ENCODE measurements at regions not wholly inside any gene's neighbourhood (a gene's known extent, or its start where the extent isn't known, plus 50 kb on each side); places are given as distances from the start of the nearest gene placed in this dataset.

DNA sequence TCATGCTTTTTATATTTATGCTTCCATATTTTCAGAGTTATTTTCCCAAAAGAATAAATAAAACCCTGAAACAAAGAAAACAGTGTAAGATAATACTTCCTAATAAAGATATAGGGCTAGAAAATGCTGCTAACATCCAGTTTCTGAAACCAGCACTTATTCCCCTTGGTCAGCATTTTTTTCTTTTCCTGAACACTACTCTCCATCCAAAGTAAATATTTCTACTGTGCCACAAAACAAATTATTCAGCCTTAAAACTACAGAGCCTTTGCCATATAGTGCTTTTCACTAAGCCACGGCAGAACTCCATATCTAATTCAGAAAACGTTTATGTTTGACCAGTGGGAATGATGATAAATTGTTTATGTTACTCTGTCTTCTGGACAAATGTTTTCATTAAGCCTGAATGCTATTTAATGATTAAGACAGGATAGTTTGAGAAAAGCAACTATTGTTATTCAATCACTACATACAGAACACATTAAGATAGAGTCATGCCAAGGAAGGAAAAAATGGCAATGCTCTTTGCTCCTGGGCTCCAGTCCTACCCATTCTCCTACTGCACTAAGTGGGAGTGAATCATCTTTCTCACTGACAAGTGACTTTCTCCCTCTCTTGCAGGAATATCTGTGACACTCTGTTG is 723.9 kb downstream of the FAT4 start:
- Mint-ChIP-seq H3K4me1 (no peaks in the 10 kb centered on the region), H3K4me3 (no peak overlapping the region), H3K27me3 (no peaks in the 10 kb centered on the region), H3K9me3 (peaks cover 0 to 8% (median 3%) of the 10 kb centered on the region in 5 donors), H3K36me3 (no peaks in the 10 kb centered on the region), H3K27ac (no peak overlapping the region)
- Histone ChIP-seq H3K27ac (ENCODE audit: low read depth, low read length) (no peak overlapping the region), H3K9me3 (ENCODE audit: low read length) (no peaks in the 10 kb centered on the region), H3K4me1 (ENCODE audit: insufficient read depth, low read length) (no peaks in the 10 kb centered on the region), H3K4me3 (ENCODE audit: low read length) (no peak overlapping the region), H3K27me3 (ENCODE audit: insufficient read depth, low read length, poor library complexity, severe bottlenecking) (no peaks in the 10 kb centered on the region), H3K36me3 (ENCODE audit: insufficient read depth, low read length) (no peaks in the 10 kb centered on the region)
- ChIA-PET POLR2A (no interaction called here), CTCF (no interaction called here)
- no peak for DNase-seq

DNA sequence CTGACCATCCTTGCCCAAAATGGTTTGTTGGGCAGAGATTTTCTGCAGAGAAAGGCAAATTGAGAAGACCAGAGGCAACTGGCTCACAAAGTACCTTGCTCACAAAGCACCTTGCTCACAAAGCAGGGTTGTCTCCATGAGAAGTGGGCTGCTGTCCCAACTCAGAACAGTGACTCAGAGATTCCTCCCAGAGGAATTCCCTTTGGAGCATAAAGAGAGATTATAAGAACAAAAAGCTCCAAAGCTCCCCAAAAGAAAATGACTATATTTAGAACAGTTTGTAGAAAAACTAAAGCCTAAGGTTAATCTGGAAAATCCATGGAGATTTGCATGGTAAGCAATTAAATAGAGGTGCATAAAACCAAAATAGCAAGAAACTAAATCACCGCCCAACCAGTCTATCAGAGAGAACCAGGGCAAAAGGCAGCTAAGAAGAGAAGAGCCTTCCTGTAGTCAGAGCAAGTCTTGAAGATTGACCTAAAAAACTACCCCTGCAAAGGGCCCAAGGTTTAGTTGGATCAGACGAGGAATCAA is 731.4 kb downstream of the FAT4 start:
- H3K9me3 ChIP-seq (ENCODE audit: low read length): no peaks in the 10 kb centered on the region
- CTCF ChIA-PET: no interaction called here
- H3K27ac ChIP-seq (ENCODE audit: low read depth, low read length): no peak overlapping the region
- Mint-ChIP-seq H3K4me3 (no peak overlapping the region), H3K27me3 (no peaks in the 10 kb centered on the region), H3K9me3 (peaks cover 4 to 12% (median 8%) of the 10 kb centered on the region in 5 donors), H3K4me1 (no peaks in the 10 kb centered on the region), H3K27ac (no peak overlapping the region), H3K36me3 (no peaks in the 10 kb centered on the region)
- POLR2A ChIA-PET: no interaction called here
- H3K27me3 ChIP-seq (ENCODE audit: insufficient read depth, low read length, poor library complexity, severe bottlenecking): no peaks in the 10 kb centered on the region
- no peaks in the 10 kb centered on the region for H3K4me1 ChIP-seq (ENCODE audit: insufficient read depth, low read length)
- DNase-seq: no peak
- H3K4me3 ChIP-seq (ENCODE audit: low read length): no peak overlapping the region
- no peaks in the 10 kb centered on the region for H3K36me3 ChIP-seq (ENCODE audit: insufficient read depth, low read length)

DNA sequence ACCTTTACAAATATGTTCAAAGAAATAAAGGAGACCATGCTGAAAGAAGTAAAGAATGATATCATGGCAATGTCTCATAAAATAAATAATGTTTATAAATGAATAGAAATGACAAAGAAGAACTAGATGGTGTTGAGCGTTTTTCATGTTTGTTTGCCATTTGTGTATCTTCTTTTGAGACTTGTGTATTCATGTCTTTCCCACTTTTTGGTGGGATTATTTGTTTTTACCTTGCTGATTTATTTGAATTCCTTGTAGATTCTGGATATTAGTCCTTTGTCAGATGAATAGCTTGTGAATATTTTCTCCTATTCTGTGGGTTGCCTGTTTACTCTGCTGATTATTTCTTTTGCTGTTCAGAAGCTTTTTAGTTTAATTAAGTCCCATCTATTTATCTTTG is 732.4 kb downstream of the FAT4 start:
- Histone ChIP-seq H3K4me1 (ENCODE audit: insufficient read depth, low read length) (no peaks in the 10 kb centered on the region), H3K9me3 (ENCODE audit: low read length) (no peaks in the 10 kb centered on the region), H3K4me3 (ENCODE audit: low read length) (no peak overlapping the region), H3K36me3 (ENCODE audit: insufficient read depth, low read length) (no peaks in the 10 kb centered on the region), H3K27me3 (ENCODE audit: insufficient read depth, low read length, poor library complexity, severe bottlenecking) (no peaks in the 10 kb centered on the region), H3K27ac (ENCODE audit: low read depth, low read length) (no peak overlapping the region)
- no peaks in the 10 kb centered on the region for H3K36me3 Mint-ChIP-seq
- H3K4me3 Mint-ChIP-seq: no peak overlapping the region
- no peaks in the 10 kb centered on the region for H3K4me1 Mint-ChIP-seq
- ChIA-PET CTCF (no interaction called here), POLR2A (no interaction called here)
- H3K27me3 Mint-ChIP-seq: no peaks in the 10 kb centered on the region
- DNase-seq: no peak
- H3K27ac Mint-ChIP-seq: no peak overlapping the region
- H3K9me3 Mint-ChIP-seq: peaks cover 4 to 12% (median 7%) of the 10 kb centered on the region in 5 donors

DNA sequence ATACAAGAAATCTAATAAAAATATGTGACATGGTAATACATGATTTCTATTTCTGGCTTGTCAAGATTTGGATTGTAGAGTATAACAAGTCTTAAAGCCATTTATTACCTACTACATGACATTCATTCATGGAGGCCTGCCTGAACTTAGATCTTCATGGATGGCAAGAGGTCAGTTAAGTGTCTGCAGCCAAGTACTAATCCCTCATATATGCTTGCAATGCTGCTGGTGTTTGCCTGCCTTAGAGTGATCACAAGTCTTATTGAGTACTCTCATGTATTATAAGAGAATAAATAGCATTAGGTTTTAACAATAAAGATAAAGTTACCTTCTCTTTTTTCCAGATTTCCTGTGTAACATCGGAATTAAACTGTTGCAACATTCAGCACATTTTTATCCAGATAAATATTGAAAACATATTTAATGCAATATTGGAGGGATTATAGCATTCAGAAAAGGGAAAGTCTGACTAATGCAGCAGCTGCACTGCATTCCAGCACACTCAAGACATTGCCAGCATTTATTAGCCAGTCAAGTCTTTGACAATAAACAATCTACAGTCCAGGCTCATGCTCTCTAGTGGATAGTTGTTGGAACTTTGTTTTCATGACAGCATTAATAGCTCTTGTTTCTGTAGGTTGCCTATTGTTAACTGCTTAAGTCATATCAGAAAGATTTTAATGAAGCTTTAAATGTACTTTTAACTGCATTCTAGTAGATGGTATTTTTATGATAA is 737.1 kb downstream of the FAT4 start:
- POLR2A ChIA-PET: no interaction called here
- peaks cover 0 to 16% (median 7%) of the 10 kb centered on the region in 5 donors for H3K9me3 Mint-ChIP-seq
- no peak for DNase-seq

DNA sequence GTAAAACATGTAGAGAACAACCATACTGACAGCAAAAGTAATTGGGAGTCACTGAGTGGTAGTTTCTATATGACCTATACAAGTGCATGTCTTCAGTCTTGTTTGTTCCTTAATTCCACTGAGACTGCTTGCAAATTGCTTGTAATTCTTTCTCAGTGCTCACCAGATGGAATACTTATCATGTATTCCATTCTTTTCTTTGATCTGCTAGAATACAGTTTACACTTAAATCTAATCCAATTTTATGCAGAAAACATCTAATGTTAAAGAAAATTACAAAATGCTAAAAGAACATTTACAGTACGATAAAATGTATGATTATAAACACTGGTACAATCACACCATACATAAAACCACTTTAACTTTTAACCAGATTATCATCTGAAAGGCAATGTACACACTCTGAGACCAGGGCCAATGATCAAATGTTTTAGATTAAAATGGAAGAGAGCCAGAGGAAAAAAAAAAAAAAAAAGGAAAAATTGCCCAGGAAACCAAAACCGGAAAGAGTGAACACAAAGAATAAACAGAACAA is 741.4 kb downstream of the FAT4 start:
- no peak overlapping the region for H3K4me3 Mint-ChIP-seq
- H3K9me3 Mint-ChIP-seq: peaks cover 6 to 18% (median 8%) of the 10 kb centered on the region in 5 donors
- Histone ChIP-seq H3K4me3 (ENCODE audit: low read length) (no peak overlapping the region), H3K27ac (ENCODE audit: low read depth, low read length) (no peak overlapping the region), H3K4me1 (ENCODE audit: insufficient read depth, low read length) (no peaks in the 10 kb centered on the region), H3K9me3 (ENCODE audit: low read length) (no peaks in the 10 kb centered on the region), H3K36me3 (ENCODE audit: insufficient read depth, low read length) (no peaks in the 10 kb centered on the region), H3K27me3 (ENCODE audit: insufficient read depth, low read length, poor library complexity, severe bottlenecking) (no peaks in the 10 kb centered on the region)
- CTCF ChIA-PET: no interaction called here
- H3K4me1 Mint-ChIP-seq: no peaks in the 10 kb centered on the region
- H3K27ac Mint-ChIP-seq: no peak overlapping the region
- no peaks in the 10 kb centered on the region for H3K36me3 Mint-ChIP-seq
- H3K27me3 Mint-ChIP-seq: peaks cover 0 to 3% of the 10 kb centered on the region in 2 donors
- POLR2A ChIA-PET: no interaction called here
- no peak for DNase-seq

More for the DNA sequence above, 737.1 kb downstream of the FAT4 start:
- CTCF ChIA-PET: no interaction called here
- no peak overlapping the region for H3K27ac Mint-ChIP-seq
- no peaks in the 10 kb centered on the region for H3K36me3 Mint-ChIP-seq
- H3K4me3 ChIP-seq (ENCODE audit: low read length): no peak overlapping the region
- no peaks in the 10 kb centered on the region for H3K4me1 ChIP-seq (ENCODE audit: insufficient read depth, low read length)
- H3K4me3 Mint-ChIP-seq: no peak overlapping the region
- H3K27ac ChIP-seq (ENCODE audit: low read depth, low read length): no peak overlapping the region
- H3K27me3 ChIP-seq (ENCODE audit: insufficient read depth, low read length, poor library complexity, severe bottlenecking): no peaks in the 10 kb centered on the region
- no peaks in the 10 kb centered on the region for H3K4me1 Mint-ChIP-seq
- H3K27me3 Mint-ChIP-seq: peaks cover 0 to 1% of the 10 kb centered on the region in 2 donors
- H3K9me3 ChIP-seq (ENCODE audit: low read length): no peaks in the 10 kb centered on the region
- H3K36me3 ChIP-seq (ENCODE audit: insufficient read depth, low read length): no peaks in the 10 kb centered on the region

DNA sequence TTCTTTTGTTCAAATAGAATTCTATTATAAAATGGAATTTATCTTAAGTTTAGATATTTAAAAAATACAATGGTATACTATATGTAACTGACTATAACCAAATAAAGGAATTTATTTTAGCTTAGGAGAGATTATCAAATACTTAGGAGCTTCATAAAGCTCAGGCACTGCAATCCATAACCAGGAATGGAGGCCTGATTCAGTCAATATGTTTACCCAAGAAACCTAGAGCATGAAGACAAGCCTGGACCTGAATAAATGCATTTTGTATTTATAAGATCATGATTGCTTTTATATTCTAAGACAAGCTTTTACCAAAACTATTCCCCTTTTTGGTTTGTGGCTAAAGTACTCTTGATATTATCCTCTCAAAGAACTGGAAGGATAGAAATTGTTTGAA is 742.6 kb downstream of the FAT4 start:
- Mint-ChIP-seq H3K9me3 (peaks cover 6 to 23% (median 9%) of the 10 kb centered on the region in 5 donors), H3K36me3 (peaks cover 0 to 2% (median 0%) of the 10 kb centered on the region in 3 donors), H3K27me3 (peaks cover 0 to 3% of the 10 kb centered on the region in 2 donors), H3K4me1 (no peaks in the 10 kb centered on the region), H3K4me3 (no peak overlapping the region), H3K27ac (no peak overlapping the region)
- Histone ChIP-seq H3K27me3 (ENCODE audit: insufficient read depth, low read length, poor library complexity, severe bottlenecking) (no peaks in the 10 kb centered on the region), H3K4me1 (ENCODE audit: insufficient read depth, low read length) (no peaks in the 10 kb centered on the region), H3K4me3 (ENCODE audit: low read length) (no peak overlapping the region), H3K27ac (ENCODE audit: low read depth, low read length) (no peak overlapping the region), H3K36me3 (ENCODE audit: insufficient read depth, low read length) (no peaks in the 10 kb centered on the region), H3K9me3 (ENCODE audit: low read length) (no peaks in the 10 kb centered on the region)
- DNase-seq: no peak
- POLR2A ChIA-PET: no interaction called here
- CTCF ChIA-PET: no interaction called here

DNA sequence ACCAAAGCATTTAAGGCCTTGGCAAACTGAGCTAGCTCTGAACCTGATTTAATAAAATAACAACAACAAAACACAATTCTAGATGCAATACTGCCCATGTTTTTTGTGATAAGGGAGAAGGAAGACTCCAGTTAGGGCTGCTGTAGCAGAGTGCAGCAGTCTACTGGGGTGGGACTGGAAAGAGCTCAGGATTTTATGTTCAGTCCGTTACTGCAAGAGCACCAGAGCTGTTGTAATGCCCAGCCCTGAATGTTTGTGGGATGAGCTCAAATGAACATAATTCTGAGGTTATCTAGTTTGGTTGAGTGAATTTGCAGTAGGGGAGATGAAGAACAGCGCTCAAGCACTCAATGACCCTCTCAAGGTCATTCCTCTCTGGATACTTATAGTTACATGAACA is 743.8 kb downstream of the FAT4 start:
- CTCF ChIA-PET: no interaction called here
- DNase-seq: no peak
- no peaks in the 10 kb centered on the region for H3K4me1 ChIP-seq (ENCODE audit: insufficient read depth, low read length)
- no peaks in the 10 kb centered on the region for H3K9me3 ChIP-seq (ENCODE audit: low read length)
- no peaks in the 10 kb centered on the region for H3K27me3 ChIP-seq (ENCODE audit: insufficient read depth, low read length, poor library complexity, severe bottlenecking)
- H3K4me3 Mint-ChIP-seq: no peak overlapping the region
- H3K36me3 Mint-ChIP-seq: peaks cover 0 to 2% (median 0%) of the 10 kb centered on the region in 3 donors
- no peaks in the 10 kb centered on the region for H3K36me3 ChIP-seq (ENCODE audit: insufficient read depth, low read length)
- H3K27ac Mint-ChIP-seq: no peak overlapping the region
- peaks cover 6 to 32% (median 12%) of the 10 kb centered on the region in 5 donors for H3K9me3 Mint-ChIP-seq
- no peak overlapping the region for H3K4me3 ChIP-seq (ENCODE audit: low read length)
- H3K27ac ChIP-seq (ENCODE audit: low read depth, low read length): no peak overlapping the region
- H3K4me1 Mint-ChIP-seq: no peaks in the 10 kb centered on the region
- POLR2A ChIA-PET: no interaction called here
- peaks cover 0 to 3% of the 10 kb centered on the region in 2 donors for H3K27me3 Mint-ChIP-seq

DNA sequence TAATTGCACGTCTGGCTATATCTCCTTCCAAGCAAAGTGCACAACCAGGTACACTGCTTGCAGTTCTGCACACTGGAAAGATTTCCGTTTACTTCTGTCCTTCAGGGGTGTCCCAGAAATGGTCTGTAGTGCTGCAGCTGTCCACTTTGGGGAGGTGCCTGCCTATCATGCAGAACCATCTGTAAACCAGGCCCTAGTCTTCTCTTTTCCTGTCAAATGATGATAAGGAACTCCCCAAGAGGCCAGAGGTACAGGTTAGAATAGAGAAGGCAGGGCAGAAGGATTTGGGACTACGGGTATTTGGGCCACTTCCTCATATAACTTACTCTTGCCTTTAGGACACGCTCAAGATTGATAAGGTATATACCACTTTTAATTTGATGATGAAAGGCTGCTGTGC is 746.9 kb downstream of the FAT4 start:
- H3K9me3 ChIP-seq (ENCODE audit: low read length): no peaks in the 10 kb centered on the region
- CTCF ChIA-PET: no interaction called here
- no peak overlapping the region for H3K4me3 Mint-ChIP-seq
- no peaks in the 10 kb centered on the region for H3K27me3 ChIP-seq (ENCODE audit: insufficient read depth, low read length, poor library complexity, severe bottlenecking)
- H3K9me3 Mint-ChIP-seq: peaks cover 0 to 19% (median 12%) of the 10 kb centered on the region in 5 donors
- no peak overlapping the region for H3K27ac ChIP-seq (ENCODE audit: low read depth, low read length)
- H3K27me3 Mint-ChIP-seq: peaks cover 0 to 2% of the 10 kb centered on the region in 2 donors
- peaks cover 0 to 2% (median 0%) of the 10 kb centered on the region in 3 donors for H3K36me3 Mint-ChIP-seq
- H3K4me3 ChIP-seq (ENCODE audit: low read length): no peak overlapping the region
- no peak overlapping the region for H3K27ac Mint-ChIP-seq
- POLR2A ChIA-PET: no interaction called here
- no peaks in the 10 kb centered on the region for H3K4me1 ChIP-seq (ENCODE audit: insufficient read depth, low read length)
- no peak for DNase-seq
- H3K36me3 ChIP-seq (ENCODE audit: insufficient read depth, low read length): no peaks in the 10 kb centered on the region
- no peaks in the 10 kb centered on the region for H3K4me1 Mint-ChIP-seq
